Motor neuron (in vitro differentiated cells): ENCODE measurements at regions not wholly inside any gene's neighbourhood (a gene's known extent, or its start where the extent isn't known, plus 50 kb on each side); places are given as distances from the start of the nearest gene placed in this dataset.
A peak's percentile ranks its signal among the peaks of the same experiment; 100 is the strongest.

ENCODE experiments used
- ATAC-seq, 8 experiments: fragments of 200-7000 bp; cut with Tn5 transposase; replicated peaks in 6 of 8; 2 replicates each; pipeline ENCODE4 v1.8.0; 2021; ENCODE audit warnings: mild to moderate bottlenecking in 8 of 8, moderate library complexity in 8 of 8
- H3K27ac ChIP-seq, 2 donors: fragments of 250-450 bp; sonication (Bioruptor Pico); 2 replicates each; pipeline ENCODE4 v1.9.0; 2021; ENCODE audit warnings: antibody characterized with exemption in 2 of 2, mild to moderate bottlenecking in 2 of 2, moderate library complexity in 1 of 2
- H3K4me1 ChIP-seq, 2 donors: fragments of 250-450 bp; sonication (Bioruptor Pico); replicated peaks in 1 of 2; 2 replicates each; pipeline ENCODE4 v1.6.1; 2021; ENCODE audit warnings: antibody characterized with exemption in 2 of 2, mild to moderate bottlenecking in 2 of 2, moderate library complexity in 1 of 2
- H3K4me3 ChIP-seq, 5 donors: fragments of 250-450 bp; sonication (Bioruptor Pico); 2 replicates each; pipeline ENCODE4 v1.9.0; 2021; ENCODE audit warnings: antibody characterized with exemption in 5 of 5, mild to moderate bottlenecking in 5 of 5, moderate library complexity in 4 of 5
- WGBS, 10 experiments: fragments of 450-650 bp; shearing (Covaris generic); methylation state at CpG; one replicate each; pipeline ENCODE4 v1.0.0; 2022; 5-methylcytosine and 5-hydroxymethylcytosine counted together
- in situ Hi-C, 9 experiments: fragments of 400-800 bp; cut with MboI; loops; one replicate each; pipeline ENCODE4 v1.15.0; 2021; ENCODE audit warnings: low sequenced_read_pairs in 9 of 9, low pct_unique_long_range_greater_than_20kb in 2 of 9; ENCODE audit not compliant: unreplicated experiment in 9 of 9

GRCh38 chr1:114282751-114283403 lies 129.2 kb upstream of the SYT6 start:
- Histone ChIP-seq H3K27ac (no peak overlapping the region), H3K4me3 (no peak overlapping the region), H3K4me1 (peaks cover 0 to 2% of the 10 kb centered on the region in 2 donors)
- in situ Hi-C loops, result loop anchor here in 4 of 9 experiments (25.0 kb wide), 1 partner anchor 296 kb away; the partner anchor contains the start of gene OLFML3 (in 4 of the 4)
- 17 to 88% (median 43%) methylated on average over 1 to 7 of the region's 7 CpGs for WGBS, 10 experiments
- peak; percentile 94 to 100 (median 98) for ATAC-seq

GRCh38 chr1:114278911-114279310 lies 125.2 kb upstream of the SYT6 start:
- 40 to 100% (median 71%) methylated on average over 1 to 3 of the region's 3 CpGs; no CpG with 5 or more reads in 2 of the 10 experiments for WGBS, 10 experiments
- Histone ChIP-seq H3K27ac (no peak overlapping the region), H3K4me3 (no peak overlapping the region), H3K4me1 (no peaks in the 10 kb centered on the region)
- in situ Hi-C loops, result loop anchor here in 5 of 9 experiments (10.0 to 25.0 kb wide), 2 partner anchors 292 to 304 kb away; partner anchors contain the start of gene OLFML3 (in 5 of the 5)
- no peak for ATAC-seq

GRCh38 chr1:114278430-114278829 lies 124.8 kb upstream of the SYT6 start:
- no peak for ATAC-seq
- Histone ChIP-seq H3K4me3 (no peak overlapping the region), H3K4me1 (no peaks in the 10 kb centered on the region), H3K27ac (no peak overlapping the region)
- in situ Hi-C loops, result loop anchor here in 5 of 9 experiments (10.0 to 25.0 kb wide), 2 partner anchors 291 to 304 kb away; partner anchors contain the start of gene OLFML3 (in 5 of the 5)

- no peaks in the 10 kb centered on the region for H3K4me1 ChIP-seq
- in situ Hi-C loops, result loop anchor here in 5 of 9 experiments (10.0 to 25.0 kb wide), 2 partner anchors 287 to 300 kb away; partner anchors contain the start of gene OLFML3 (in 5 of the 5)
- H3K4me3 ChIP-seq, result no peak overlapping the region
- no peak overlapping the region for H3K27ac ChIP-seq
- ATAC-seq, result no peak
- 74 to 100% (median 90%) methylated on average over 1 to 5 of the region's 5 CpGs; no CpG with 5 or more reads in 1 of the 10 experiments for WGBS, 10 experiments
These were observed 121.1 kb upstream of the SYT6 start for GRCh38 chr1:114274621-114275317.

- H3K4me1 ChIP-seq, result no peaks in the 10 kb centered on the region
- no peak overlapping the region for H3K4me3 ChIP-seq
- no peak for ATAC-seq
- 0 to 91% (median 68%) methylated on average over 1 to 3 of the region's 3 CpGs for WGBS, 10 experiments
- no peak overlapping the region for H3K27ac ChIP-seq
- in situ Hi-C loops, result loop anchor here in 1 of 9 experiments (10.0 kb wide), 1 partner anchor 298 kb away; the partner anchor contains the start of gene OLFML3
These were observed 118.9 kb upstream of the SYT6 start for GRCh38 chr1:114272593-114272992.

GRCh38 chr1:114270718-114271117 lies 117.0 kb upstream of the SYT6 start:
- Histone ChIP-seq H3K4me3 (no peak overlapping the region), H3K4me1 (no peaks in the 10 kb centered on the region), H3K27ac (no peak overlapping the region)
- 50 to 100% (median 73%) methylated on average over 1 to 2 of the region's 2 CpGs; no CpG with 5 or more reads in 2 of the 10 experiments for WGBS, 10 experiments
- no peak for ATAC-seq
- in situ Hi-C loops, result loop anchor here in 1 of 9 experiments (10.0 kb wide), 1 partner anchor 296 kb away; the partner anchor contains the start of gene OLFML3

- no peak overlapping the region for H3K27ac ChIP-seq
- ATAC-seq, result peak in 4 of 8 experiments; percentile 32 to 75 (median 36)
- WGBS, 10 experiments, result 43 to 93% (median 84%) methylated on average over 1 to 2 of the region's 2 CpGs; no CpG with 5 or more reads in 3 of the 10 experiments
- in situ Hi-C loops, result loop anchor here in 1 of 9 experiments (10.0 kb wide), 1 partner anchor 295 kb away; the partner anchor contains the start of gene OLFML3
- no peaks in the 10 kb centered on the region for H3K4me1 ChIP-seq
- H3K4me3 ChIP-seq, result no peak overlapping the region
These were observed 116.6 kb upstream of the SYT6 start for GRCh38 chr1:114270282-114270681.

GRCh38 chr1:114269539-114269938 lies 115.9 kb upstream of the SYT6 start:
- no peak for ATAC-seq
- in situ Hi-C loops, result no loop called here
- Histone ChIP-seq H3K4me1 (no peaks in the 10 kb centered on the region), H3K27ac (no peak overlapping the region), H3K4me3 (no peak overlapping the region)
- WGBS, 10 experiments, result 71 to 100% (median 88%) methylated on average over 1 to 2 of the region's 2 CpGs; no CpG with 5 or more reads in 3 of the 10 experiments

GRCh38 chr1:114263343-114263742 lies 109.7 kb upstream of the SYT6 start:
- ATAC-seq, result no peak
- in situ Hi-C loops, result no loop called here

GRCh38 chr1:114262337-114262736 lies 108.7 kb upstream of the SYT6 start:
- no peak overlapping the region for H3K27ac ChIP-seq
- WGBS, 10 experiments, result 40 to 94% (median 78%) methylated on average over 1 to 2 of the region's 2 CpGs; no CpG with 5 or more reads in 2 of the 10 experiments
- ATAC-seq, result no peak
- in situ Hi-C loops, result no loop called here
- H3K4me1 ChIP-seq, result peaks cover 0 to 6% of the 10 kb centered on the region in 2 donors
- H3K4me3 ChIP-seq, result no peak overlapping the region

More at GRCh38 chr1:114263343-114263742, 109.7 kb upstream of the SYT6 start:
- Histone ChIP-seq H3K4me1 (peaks cover 0 to 6% of the 10 kb centered on the region in 2 donors), H3K27ac (no peak overlapping the region), H3K4me3 (no peak overlapping the region)
- WGBS, 10 experiments, result 47 to 91% (median 83%) methylated on average over 3 of the region's 3 CpGs

GRCh38 chr1:114260805-114261484 lies 107.3 kb upstream of the SYT6 start:
- H3K4me3 ChIP-seq, result no peak overlapping the region
- in situ Hi-C loops, result no loop called here
- H3K27ac ChIP-seq, result no peak overlapping the region
- peak in 1 of 8 experiments; percentile 60 for ATAC-seq
- peaks cover 0 to 6% of the 10 kb centered on the region in 2 donors for H3K4me1 ChIP-seq
- 7 to 100% (median 62%) methylated on average over 1 to 6 of the region's 6 CpGs for WGBS, 10 experiments

- in situ Hi-C loops, result no loop called here
- H3K4me3 ChIP-seq, result no peak overlapping the region
- peaks cover 0 to 6% of the 10 kb centered on the region in 2 donors for H3K4me1 ChIP-seq
- no peak overlapping the region for H3K27ac ChIP-seq
- ATAC-seq, result no peak
- 38 to 100% (median 90%) methylated on average over 1 to 2 of the region's 2 CpGs; no CpG with 5 or more reads in 4 of the 10 experiments for WGBS, 10 experiments
These were observed 106.0 kb upstream of the SYT6 start for GRCh38 chr1:114259511-114260160.
